HEK293 (cell line): ENCODE measurements at regions not wholly inside any gene's neighbourhood (a gene's known extent, or its start where the extent isn't known, plus 50 kb on each side); places are given as distances from the start of the nearest gene placed in this dataset.

ENCODE experiments used
- CTCF ChIP-seq: fragments of 450-650 bp; formaldehyde crosslinking; IDR thresholded peaks from 2 replicates; pipeline ENCODE4 v1.5.1; 2016; ENCODE audit warnings: missing biosample characterization, missing genetic modification characterization
- KLF1 ChIP-seq: fragments of 450-650 bp; formaldehyde crosslinking; IDR thresholded peaks from 2 replicates; pipeline ENCODE4 v1.5.1; 2016; ENCODE audit warnings: missing biosample characterization, missing genetic modification characterization
- KLF16 ChIP-seq: fragments of 450-650 bp; formaldehyde crosslinking; IDR thresholded peaks from 2 replicates; pipeline ENCODE4 v1.5.1; 2017; ENCODE audit warnings: missing biosample characterization, missing genetic modification characterization
- SETDB1 ChIP-seq: IDR thresholded peaks from one replicate; pipeline ENCODE4 v1.6.1; 2017; ENCODE audit warnings: mild to moderate bottlenecking, low read length, moderate library complexity, mixed read lengths; ENCODE audit not compliant: insufficient read length
- YY1 ChIP-seq: fragments of 450-650 bp; formaldehyde crosslinking; IDR thresholded peaks from 2 replicates; pipeline ENCODE4 v1.5.1; 2018; ENCODE audit warnings: missing biosample characterization, missing genetic modification characterization
- ZBTB7A ChIP-seq: fragments of 450-650 bp; formaldehyde crosslinking; IDR thresholded peaks from 2 replicates; pipeline ENCODE4 v1.5.1; 2016; ENCODE audit warnings: low read depth, missing biosample characterization, missing genetic modification characterization
- ZNF23 ChIP-seq: fragments of 450-650 bp; formaldehyde crosslinking; IDR thresholded peaks from 2 replicates; pipeline ENCODE4 v1.5.1; 2016; ENCODE audit warnings: missing biosample characterization, missing genetic modification characterization, borderline replicate concordance
- ZNF302 ChIP-seq: fragments of 450-650 bp; formaldehyde crosslinking; IDR thresholded peaks from 2 replicates; pipeline ENCODE4 v1.5.1; 2016; ENCODE audit warnings: missing biosample characterization, missing genetic modification characterization, low read depth
- ZNF404 ChIP-seq: fragments of 450-650 bp; formaldehyde crosslinking; IDR thresholded peaks from 2 replicates; pipeline ENCODE4 v1.5.1; 2017; ENCODE audit warnings: missing biosample characterization, missing genetic modification characterization
- ZNF747 ChIP-seq: fragments of 450-650 bp; formaldehyde crosslinking; IDR thresholded peaks from 2 replicates; pipeline ENCODE4 v1.5.1; 2016; ENCODE audit warnings: missing biosample characterization, missing genetic modification characterization
- ZNF843 ChIP-seq: fragments of 450-650 bp; formaldehyde crosslinking; IDR thresholded peaks from 2 replicates; pipeline ENCODE4 v1.5.1; 2016; ENCODE audit warnings: missing biosample characterization, missing genetic modification characterization
- ZSCAN30 ChIP-seq: fragments of 450-650 bp; IDR thresholded peaks from 2 replicates; pipeline ENCODE4 v1.5.1; 2018; ENCODE audit warnings: missing biosample characterization, mild to moderate bottlenecking, missing genetic modification characterization, moderate library complexity
- TF ChIP-seq, protein P1 (sequence below): fragments of 450-650 bp; formaldehyde crosslinking; IDR thresholded peaks from 2 replicates; pipeline ENCODE4 v1.5.1; 2017; ENCODE audit warnings: missing biosample characterization, missing genetic modification characterization

- TF ChIP-seq KLF1 = no peak
- TF ChIP-seq CTCF (tag by site-specific recombination) = no peak
- TF ChIP-seq ZSCAN30 (tag by site-specific recombination) = no peak
- TF ChIP-seq ZBTB7A (tag by site-specific recombination) = no peak
- TF ChIP-seq ZNF404 (tag by site-specific recombination) = no peak
- TF ChIP-seq ZNF23 (tag by site-specific recombination) = no peak
- no peak for TF ChIP-seq YY1 (tag by site-specific recombination)
- no peak for TF ChIP-seq ZNF747 (tag by site-specific recombination)
- no peak for TF ChIP-seq KLF16 (tag by site-specific recombination)
- TF ChIP-seq SETDB1 = no peak
- TF ChIP-seq, protein P1, sequence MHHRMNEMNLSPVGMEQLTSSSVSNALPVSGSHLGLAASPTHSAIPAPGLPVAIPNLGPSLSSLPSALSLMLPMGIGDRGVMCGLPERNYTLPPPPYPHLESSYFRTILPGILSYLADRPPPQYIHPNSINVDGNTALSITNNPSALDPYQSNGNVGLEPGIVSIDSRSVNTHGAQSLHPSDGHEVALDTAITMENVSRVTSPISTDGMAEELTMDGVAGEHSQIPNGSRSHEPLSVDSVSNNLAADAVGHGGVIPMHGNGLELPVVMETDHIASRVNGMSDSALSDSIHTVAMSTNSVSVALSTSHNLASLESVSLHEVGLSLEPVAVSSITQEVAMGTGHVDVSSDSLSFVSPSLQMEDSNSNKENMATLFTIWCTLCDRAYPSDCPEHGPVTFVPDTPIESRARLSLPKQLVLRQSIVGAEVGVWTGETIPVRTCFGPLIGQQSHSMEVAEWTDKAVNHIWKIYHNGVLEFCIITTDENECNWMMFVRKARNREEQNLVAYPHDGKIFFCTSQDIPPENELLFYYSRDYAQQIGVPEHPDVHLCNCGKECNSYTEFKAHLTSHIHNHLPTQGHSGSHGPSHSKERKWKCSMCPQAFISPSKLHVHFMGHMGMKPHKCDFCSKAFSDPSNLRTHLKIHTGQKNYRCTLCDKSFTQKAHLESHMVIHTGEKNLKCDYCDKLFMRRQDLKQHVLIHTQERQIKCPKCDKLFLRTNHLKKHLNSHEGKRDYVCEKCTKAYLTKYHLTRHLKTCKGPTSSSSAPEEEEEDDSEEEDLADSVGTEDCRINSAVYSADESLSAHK = no peak
- TF ChIP-seq ZNF843 (tag by site-specific recombination) = no peak
- TF ChIP-seq ZNF302 = no peak
Observed at GRCh38 chr6:139790527-139790926, 416.1 kb upstream of the CITED2 start.
